Peyer's patch (tissue), 4 donors: ENCODE measurements at regions not wholly inside any gene's neighbourhood (a gene's known extent, or its start where the extent isn't known, plus 50 kb on each side); places are given as distances from the start of the nearest gene placed in this dataset.

ENCODE experiments used
- DNase-seq, 3 donors: peaks; one replicate each; pipeline ENCODE4 v3.0.0-alpha.2; 2017 to 2019
- H3K27ac ChIP-seq, 4 donors: fragments of 200-600 bp; sonication (generic); one replicate each; pipeline ENCODE4 v1.5.1; 2016 to 2019
- H3K27me3 ChIP-seq, 2 donors: fragments of 200-600 bp; sonication (generic); one replicate each; pipeline ENCODE4 v1.5.1; 2019
- H3K36me3 ChIP-seq, 3 donors: fragments of 200-600 bp; sonication (generic); one replicate each; pipeline ENCODE4 v1.5.1; 2016 to 2019
- H3K4me1 ChIP-seq, 4 donors: fragments of 200-600 bp; sonication (generic); one replicate each; pipeline ENCODE4 v1.5.1; 2016 to 2019
- H3K4me3 ChIP-seq, 4 donors: fragments of 200-600 bp; sonication (generic); 1 replicate in 3 of 4; 2 replicates in 1 of 4; pipeline ENCODE4 v1.5.1; 2016 to 2019; ENCODE audit warnings: mild to moderate bottlenecking in 1 of 4
- H3K9me3 ChIP-seq, 4 donors: fragments of 200-600 bp; sonication (generic); one replicate each; pipeline ENCODE4 v1.5.1; 2016 to 2019; ENCODE audit warnings: mild to moderate bottlenecking in 1 of 4
- POLR2A ChIP-seq, 2 donors: fragments of 450-650 bp; IDR thresholded peaks; one replicate each; pipeline ENCODE4 v1.5.1; 2017; ENCODE audit warnings: antibody characterized with exemption in 2 of 2, mild to moderate bottlenecking in 2 of 2, moderate library complexity in 2 of 2
- TF ChIP-seq, protein P1 (sequence below), 6 experiments: fragments of 450-650 bp in 4 of 6; fragments of 200-600 bp in 2 of 6; sonication (generic) in 1 of 6; IDR thresholded peaks; one replicate each; pipeline ENCODE4 v1.5.1; 2017 to 2019; ENCODE audit warnings: antibody characterized with exemption in 6 of 6, mild to moderate bottlenecking in 3 of 6, moderate library complexity in 1 of 6

DNA sequence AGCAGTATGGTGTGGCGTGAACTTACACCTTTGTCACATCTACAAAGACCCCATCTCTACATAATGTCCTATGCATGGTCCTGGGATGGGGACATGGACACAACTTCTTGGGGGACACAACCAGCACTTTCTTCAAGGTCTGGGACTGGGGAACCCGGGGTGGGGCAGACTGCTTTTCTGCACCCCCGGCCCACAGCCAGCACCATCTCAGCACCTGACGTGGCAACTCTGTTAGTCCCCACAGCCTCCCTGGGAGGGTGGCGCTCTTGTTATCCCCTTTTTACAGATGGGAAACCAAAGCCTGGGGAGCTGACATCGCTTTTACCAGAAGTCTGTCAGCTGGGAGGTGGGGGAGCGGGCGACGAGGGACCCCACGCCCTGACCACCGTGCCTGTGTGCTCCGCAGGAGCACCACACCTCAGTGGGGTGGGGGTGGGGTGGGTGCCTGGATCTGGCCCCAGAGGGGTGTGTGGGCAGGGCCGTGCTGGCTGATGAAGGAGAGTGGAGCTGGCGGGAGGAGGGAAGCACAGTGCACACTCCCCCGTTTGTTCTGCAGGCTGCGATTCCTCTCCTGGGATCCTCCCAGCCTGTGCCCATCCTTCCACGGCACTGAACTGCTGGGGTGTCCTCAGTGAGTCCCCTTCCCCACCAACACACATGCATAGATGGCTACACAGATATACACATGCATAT lies 115.4 kb upstream of the GSE1 start:
- TF ChIP-seq, protein P1, sequence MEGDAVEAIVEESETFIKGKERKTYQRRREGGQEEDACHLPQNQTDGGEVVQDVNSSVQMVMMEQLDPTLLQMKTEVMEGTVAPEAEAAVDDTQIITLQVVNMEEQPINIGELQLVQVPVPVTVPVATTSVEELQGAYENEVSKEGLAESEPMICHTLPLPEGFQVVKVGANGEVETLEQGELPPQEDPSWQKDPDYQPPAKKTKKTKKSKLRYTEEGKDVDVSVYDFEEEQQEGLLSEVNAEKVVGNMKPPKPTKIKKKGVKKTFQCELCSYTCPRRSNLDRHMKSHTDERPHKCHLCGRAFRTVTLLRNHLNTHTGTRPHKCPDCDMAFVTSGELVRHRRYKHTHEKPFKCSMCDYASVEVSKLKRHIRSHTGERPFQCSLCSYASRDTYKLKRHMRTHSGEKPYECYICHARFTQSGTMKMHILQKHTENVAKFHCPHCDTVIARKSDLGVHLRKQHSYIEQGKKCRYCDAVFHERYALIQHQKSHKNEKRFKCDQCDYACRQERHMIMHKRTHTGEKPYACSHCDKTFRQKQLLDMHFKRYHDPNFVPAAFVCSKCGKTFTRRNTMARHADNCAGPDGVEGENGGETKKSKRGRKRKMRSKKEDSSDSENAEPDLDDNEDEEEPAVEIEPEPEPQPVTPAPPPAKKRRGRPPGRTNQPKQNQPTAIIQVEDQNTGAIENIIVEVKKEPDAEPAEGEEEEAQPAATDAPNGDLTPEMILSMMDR (IDR thresholded peaks at IDR 0.05) = no peak
- no peak for TF ChIP-seq POLR2A (IDR thresholded peaks at IDR 0.05)
- Histone ChIP-seq H3K36me3 (no peaks in the 10 kb centered on the region), H3K4me1 (no peaks in the 10 kb centered on the region), H3K9me3 (no peaks in the 10 kb centered on the region), H3K27me3 (no peaks in the 10 kb centered on the region), H3K27ac (no peak overlapping the region), H3K4me3 (no peak overlapping the region)
- no peak for DNase-seq

DNA sequence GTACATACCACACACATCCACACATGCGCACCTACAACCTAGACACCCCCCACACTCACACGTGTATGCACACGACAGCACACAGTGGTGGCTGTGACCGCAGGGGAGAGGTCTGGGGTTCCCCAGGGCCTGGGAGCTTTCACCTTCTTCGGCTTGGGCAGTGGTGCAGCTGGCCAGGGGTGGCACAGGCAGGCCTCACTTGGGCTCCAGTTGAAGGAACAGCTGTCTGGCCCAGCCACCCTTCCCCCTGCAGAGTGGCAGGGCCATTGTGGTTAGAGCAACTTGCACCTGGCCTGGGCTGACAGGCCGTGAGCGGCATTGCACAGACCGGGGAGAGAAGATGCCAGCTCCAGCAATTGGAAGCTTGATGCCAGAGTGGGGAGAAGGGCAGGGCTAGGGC lies 114.5 kb upstream of the GSE1 start:
- Histone ChIP-seq H3K4me3 (no peak overlapping the region), H3K27me3 (no peaks in the 10 kb centered on the region), H3K27ac (no peak overlapping the region), H3K4me1 (no peaks in the 10 kb centered on the region), H3K9me3 (no peaks in the 10 kb centered on the region), H3K36me3 (no peaks in the 10 kb centered on the region)
- peak in 2 of 3 donors; percentile 59 to 77 for DNase-seq
- TF ChIP-seq, protein P1 (IDR thresholded peaks at IDR 0.05) = no peak
- TF ChIP-seq POLR2A (IDR thresholded peaks at IDR 0.05) = no peak

DNA sequence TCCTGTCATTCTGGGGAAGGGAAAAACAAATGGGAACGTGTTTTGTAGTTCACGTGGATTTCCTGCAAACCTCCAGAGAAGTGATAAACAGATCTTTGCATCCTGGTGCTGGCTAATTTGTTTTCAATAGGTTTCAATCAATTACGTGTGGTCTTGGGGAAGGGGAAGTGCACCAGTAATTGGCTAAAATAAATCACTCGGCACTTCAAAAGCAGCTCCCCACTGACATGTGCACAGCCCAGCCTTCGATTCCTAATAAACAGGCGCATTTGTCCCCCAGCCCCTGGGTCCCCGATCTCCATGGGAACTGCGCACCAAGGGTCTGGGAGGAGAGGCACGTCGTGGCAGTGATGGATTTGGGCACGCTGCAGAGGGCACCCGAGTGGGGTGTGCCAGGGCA lies 112.9 kb upstream of the GSE1 start:
- DNase-seq = no peak
- no peaks in the 10 kb centered on the region for H3K36me3 ChIP-seq
- no peak overlapping the region for H3K4me3 ChIP-seq
- no peaks in the 10 kb centered on the region for H3K9me3 ChIP-seq
- no peak overlapping the region for H3K27ac ChIP-seq
- no peak for TF ChIP-seq POLR2A (IDR thresholded peaks at IDR 0.05)
- TF ChIP-seq, protein P1 (IDR thresholded peaks at IDR 0.05) = no peak
- no peaks in the 10 kb centered on the region for H3K4me1 ChIP-seq
- H3K27me3 ChIP-seq = no peaks in the 10 kb centered on the region

DNA sequence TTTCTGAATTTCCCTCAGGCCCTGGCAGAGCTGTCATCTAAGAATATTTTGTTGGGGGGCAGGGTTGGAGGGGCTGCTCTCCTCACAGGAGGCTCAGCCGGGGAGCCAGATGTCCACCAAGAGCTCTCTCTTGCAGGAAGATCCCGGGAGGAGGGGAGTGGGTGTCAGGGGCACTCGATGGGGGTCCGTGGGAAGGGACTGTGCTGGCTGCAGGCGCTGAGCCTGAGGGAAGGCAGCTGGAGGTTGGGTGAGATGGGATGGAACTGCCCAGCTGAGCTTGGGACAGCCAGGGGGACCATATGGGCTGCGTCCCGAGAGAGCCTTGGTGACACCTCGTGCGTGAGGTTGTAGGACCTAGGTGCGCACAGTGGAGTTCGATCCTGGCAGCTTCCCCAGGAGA lies 111.2 kb upstream of the GSE1 start:
- Histone ChIP-seq H3K4me3 (no peak overlapping the region), H3K4me1 (no peaks in the 10 kb centered on the region), H3K36me3 (no peaks in the 10 kb centered on the region), H3K9me3 (no peaks in the 10 kb centered on the region), H3K27me3 (no peaks in the 10 kb centered on the region), H3K27ac (no peak overlapping the region)
- DNase-seq = no peak
- TF ChIP-seq, protein P1 (IDR thresholded peaks at IDR 0.05) = no peak
- TF ChIP-seq POLR2A (IDR thresholded peaks at IDR 0.05) = no peak

DNA sequence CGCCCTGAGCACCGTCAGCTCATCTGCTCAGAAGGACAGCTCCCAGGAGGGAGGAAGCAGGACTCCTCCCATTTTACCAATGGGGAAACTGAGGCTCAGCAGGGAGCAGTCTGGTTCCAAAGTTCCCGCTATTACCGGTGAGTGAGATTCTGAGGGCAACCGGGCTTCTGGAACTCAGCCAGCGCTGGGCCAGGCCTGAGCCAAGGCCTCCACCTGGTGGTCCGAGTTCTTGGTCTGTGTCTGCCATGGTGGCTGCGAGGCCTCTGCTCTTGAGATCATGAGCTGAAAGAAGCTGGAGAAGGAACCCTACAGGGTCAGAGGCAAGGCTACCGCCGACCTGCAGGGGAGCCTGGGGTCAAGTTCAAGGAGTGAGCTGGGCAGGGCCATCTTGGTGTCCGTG lies 110.8 kb upstream of the GSE1 start:
- no peak for TF ChIP-seq POLR2A (IDR thresholded peaks at IDR 0.05)
- TF ChIP-seq, protein P1 (IDR thresholded peaks at IDR 0.05) = no peak
- DNase-seq = no peak
- Histone ChIP-seq H3K4me1 (no peaks in the 10 kb centered on the region), H3K27me3 (no peaks in the 10 kb centered on the region), H3K27ac (no peak overlapping the region), H3K4me3 (no peak overlapping the region), H3K9me3 (no peaks in the 10 kb centered on the region), H3K36me3 (no peaks in the 10 kb centered on the region)
